Kidney epithelial cell (primary cell): ENCODE measurements at regions not wholly inside any gene's neighbourhood (a gene's known extent, or its start where the extent isn't known, plus 50 kb on each side); places are given as distances from the start of the nearest gene placed in this dataset.
"Not testable (repeated sequence)": the region's sequence is repeated elsewhere in the genome, so short reads cannot be mapped to it uniquely, and the experiment has no call there.

Experiments used
- DNase-seq: peaks from one replicate; pipeline ENCODE4 v3.0.0-alpha.2; 2010; ENCODE audit warnings: low read depth
- H3K27me3 ChIP-seq: 2 replicates; pipeline ENCODE4 v1.6.0; 2011; ENCODE audit warnings: low read length; ENCODE audit not compliant: control insufficient read depth, insufficient read depth
- H3K36me3 ChIP-seq: 2 replicates; pipeline ENCODE4 v1.5.1; 2011; ENCODE audit warnings: low read length; ENCODE audit not compliant: control insufficient read depth, insufficient read depth
- H3K4me3 ChIP-seq: 2 replicates; pipeline ENCODE4 v1.5.1; 2011; ENCODE audit warnings: low read depth, mild to moderate bottlenecking, control low read depth, low read length
- TF ChIP-seq, protein P1 (sequence below): IDR thresholded peaks from 2 replicates; pipeline ENCODE4 v1.5.1; 2011; ENCODE audit warnings: mild to moderate bottlenecking, moderate library complexity, low read length, control low read depth, inconsistent platforms; ENCODE audit not compliant: insufficient read depth, poor library complexity, severe bottlenecking

DNA sequence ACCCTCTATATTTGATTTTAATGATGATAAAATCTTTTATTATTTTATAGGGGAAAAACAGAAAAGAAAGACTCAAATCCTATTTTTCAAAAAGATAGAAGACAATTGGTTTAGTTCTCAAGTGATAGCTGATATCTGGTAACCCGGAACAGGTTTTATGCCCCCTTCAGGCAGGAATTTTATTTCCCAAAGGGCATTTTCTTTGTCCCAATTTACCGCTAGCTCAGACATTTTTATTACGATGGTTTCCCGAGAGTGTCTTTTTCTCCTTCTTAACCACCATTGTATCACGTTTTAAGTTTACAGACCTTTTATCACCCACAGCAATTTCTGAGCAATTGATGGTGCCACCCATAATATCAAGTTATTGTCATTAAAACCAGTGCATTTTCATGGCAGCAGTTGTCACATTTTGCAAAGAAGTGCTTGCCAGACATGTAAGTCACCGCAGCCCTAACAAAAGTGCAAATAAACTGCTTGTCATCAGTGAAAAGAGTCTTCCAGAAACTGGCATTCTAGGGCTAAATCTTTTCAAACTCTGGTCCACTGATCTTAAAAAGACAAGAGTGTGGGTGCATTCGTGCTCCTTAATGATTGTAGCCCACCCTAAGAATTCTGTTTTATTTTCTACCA lies 204.8 kb upstream of the VCX start:
- H3K27me3 ChIP-seq: no peaks in the 10 kb centered on the region
- TF ChIP-seq, protein P1, sequence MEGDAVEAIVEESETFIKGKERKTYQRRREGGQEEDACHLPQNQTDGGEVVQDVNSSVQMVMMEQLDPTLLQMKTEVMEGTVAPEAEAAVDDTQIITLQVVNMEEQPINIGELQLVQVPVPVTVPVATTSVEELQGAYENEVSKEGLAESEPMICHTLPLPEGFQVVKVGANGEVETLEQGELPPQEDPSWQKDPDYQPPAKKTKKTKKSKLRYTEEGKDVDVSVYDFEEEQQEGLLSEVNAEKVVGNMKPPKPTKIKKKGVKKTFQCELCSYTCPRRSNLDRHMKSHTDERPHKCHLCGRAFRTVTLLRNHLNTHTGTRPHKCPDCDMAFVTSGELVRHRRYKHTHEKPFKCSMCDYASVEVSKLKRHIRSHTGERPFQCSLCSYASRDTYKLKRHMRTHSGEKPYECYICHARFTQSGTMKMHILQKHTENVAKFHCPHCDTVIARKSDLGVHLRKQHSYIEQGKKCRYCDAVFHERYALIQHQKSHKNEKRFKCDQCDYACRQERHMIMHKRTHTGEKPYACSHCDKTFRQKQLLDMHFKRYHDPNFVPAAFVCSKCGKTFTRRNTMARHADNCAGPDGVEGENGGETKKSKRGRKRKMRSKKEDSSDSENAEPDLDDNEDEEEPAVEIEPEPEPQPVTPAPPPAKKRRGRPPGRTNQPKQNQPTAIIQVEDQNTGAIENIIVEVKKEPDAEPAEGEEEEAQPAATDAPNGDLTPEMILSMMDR: no peak
- no peak overlapping the region for H3K4me3 ChIP-seq
- no peaks in the 10 kb centered on the region for H3K36me3 ChIP-seq
- no peak for DNase-seq

DNA sequence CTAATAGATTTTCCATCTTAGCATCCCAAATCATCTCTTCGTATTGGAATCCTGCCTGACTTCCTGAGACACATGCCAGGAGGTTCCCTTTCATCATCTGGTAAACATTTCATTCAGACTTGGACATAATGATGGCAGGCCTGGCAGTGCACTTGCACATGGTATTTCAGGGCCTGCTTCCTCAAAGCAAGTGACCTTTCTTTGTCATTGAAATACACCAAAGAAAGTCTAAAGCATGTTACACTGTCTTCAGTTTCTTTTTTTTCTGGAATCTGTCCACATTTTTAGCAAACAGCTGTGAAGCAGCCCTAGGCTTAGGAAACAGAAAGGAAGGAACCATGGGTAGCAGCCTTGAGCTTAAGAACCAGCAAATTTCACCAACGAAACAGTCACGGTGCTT lies 205.9 kb upstream of the VCX start:
- Histone ChIP-seq H3K27me3 (no peaks in the 10 kb centered on the region), H3K4me3 (no peak overlapping the region), H3K36me3 (no peaks in the 10 kb centered on the region)
- no peak for DNase-seq
- TF ChIP-seq, protein P1: no peak

DNA sequence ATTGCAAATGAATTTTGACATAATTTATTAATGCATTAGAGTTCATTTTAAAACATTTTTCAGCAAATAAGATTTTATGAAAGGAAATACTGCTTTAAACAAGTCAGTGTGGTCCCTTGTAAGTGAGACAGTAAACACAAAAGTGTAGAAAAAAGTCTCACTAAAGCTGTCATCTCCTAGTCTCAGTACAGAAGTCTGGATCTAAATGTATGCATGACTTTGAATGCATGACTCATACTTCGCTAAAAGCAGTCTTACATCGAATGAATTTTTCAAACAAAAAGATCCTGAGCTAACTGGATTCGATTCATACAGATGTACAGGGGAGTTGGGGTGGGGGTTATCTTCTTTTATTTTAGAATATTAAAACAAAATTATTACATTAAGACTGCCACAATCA lies 207.4 kb upstream of the VCX start:
- Histone ChIP-seq H3K4me3 (no peak overlapping the region), H3K36me3 (no peaks in the 10 kb centered on the region), H3K27me3 (no peaks in the 10 kb centered on the region)
- TF ChIP-seq, protein P1: no peak
- DNase-seq: no peak

DNA sequence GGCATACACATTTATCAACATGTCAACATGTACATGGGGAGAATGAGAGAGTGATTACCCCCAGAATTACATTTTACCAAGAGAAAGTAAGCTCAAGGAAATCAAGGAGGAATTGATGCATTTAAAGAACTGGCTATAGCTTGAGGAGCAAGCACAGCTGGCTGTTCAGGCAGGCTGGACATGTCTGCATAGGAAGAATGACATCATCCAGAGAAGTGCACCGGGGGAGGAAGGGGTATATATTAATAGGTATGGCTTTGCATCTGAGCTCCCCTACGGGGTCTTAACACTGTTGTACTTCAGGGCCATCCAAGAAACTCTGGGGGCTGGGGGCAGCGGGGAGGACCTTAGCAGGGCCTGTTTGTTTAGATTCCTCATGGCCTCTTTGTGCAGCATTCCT lies 222.4 kb upstream of the VCX start:
- no peak overlapping the region for H3K4me3 ChIP-seq
- no peak for DNase-seq
- H3K27me3 ChIP-seq: no peaks in the 10 kb centered on the region
- TF ChIP-seq, protein P1: no peak
- H3K36me3 ChIP-seq: no peaks in the 10 kb centered on the region

DNA sequence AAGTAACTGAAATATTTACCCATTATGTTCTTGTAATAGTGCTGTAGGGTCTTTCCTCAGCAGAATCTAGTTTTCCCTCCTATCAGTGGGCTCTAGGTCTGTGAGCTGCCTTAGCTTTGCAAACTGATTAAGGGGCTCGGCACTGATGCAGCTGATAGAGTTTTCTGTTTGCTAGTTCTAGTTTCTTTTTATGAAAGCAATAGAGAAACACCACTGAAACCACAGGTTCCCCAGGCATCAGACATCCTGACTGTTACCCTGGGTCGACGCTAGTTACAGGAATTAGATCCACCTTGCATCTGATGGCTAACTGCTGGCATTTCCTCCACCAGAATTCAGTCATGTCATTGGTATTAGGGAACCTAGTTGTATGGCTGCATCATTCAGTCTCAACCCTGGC lies 225.0 kb upstream of the VCX start:
- TF ChIP-seq, protein P1: no peak
- no peaks in the 10 kb centered on the region for H3K36me3 ChIP-seq
- DNase-seq: no peak
- no peaks in the 10 kb centered on the region for H3K27me3 ChIP-seq
- H3K4me3 ChIP-seq: no peak overlapping the region

GRCh38 chrX:7614616-7615015 lies 228.4 kb upstream of the VCX start:
- H3K4me3 ChIP-seq: no peak overlapping the region
- H3K36me3 ChIP-seq: no peaks in the 10 kb centered on the region
- TF ChIP-seq, protein P1: no peak
- DNase-seq: no peak
- H3K27me3 ChIP-seq: no peaks in the 10 kb centered on the region

- H3K27me3 ChIP-seq, H3K4me3 ChIP-seq, H3K36me3 ChIP-seq, DNase-seq: not testable (repeated sequence)
Measured at GRCh38 chrX:7608625-7609024, 234.3 kb upstream of the VCX start.
